ENCODE measurements at regions not wholly inside any gene's neighbourhood (a gene's known extent, or its start where the extent isn't known, plus 50 kb on each side); places are given as distances from the start of the nearest gene placed in this dataset.

GRCh38 chr1:72745413-72745812 lies 463.1 kb upstream of the NEGR1 start:
- 28 to 31% methylated on average over 2 of the region's 2 CpGs for WGBS, 2 donors
- intact Hi-C loops (cut with DNase I) = no loop called here
- FAIRE-seq (no peak), ATAC-seq (no peak), DNase-seq (no peak)
- Histone ChIP-seq H3K9me3 (no peaks in the 10 kb centered on the region), H3K4me1 (no peaks in the 10 kb centered on the region), H3K27me3 (no peaks in the 10 kb centered on the region), H3K4me3 (no peak overlapping the region), H3K27ac (no peak overlapping the region), H3K36me3 (no peaks in the 10 kb centered on the region)
- no peak for TF ChIP-seq CTCF (IDR thresholded peaks at IDR 0.05)

DNA sequence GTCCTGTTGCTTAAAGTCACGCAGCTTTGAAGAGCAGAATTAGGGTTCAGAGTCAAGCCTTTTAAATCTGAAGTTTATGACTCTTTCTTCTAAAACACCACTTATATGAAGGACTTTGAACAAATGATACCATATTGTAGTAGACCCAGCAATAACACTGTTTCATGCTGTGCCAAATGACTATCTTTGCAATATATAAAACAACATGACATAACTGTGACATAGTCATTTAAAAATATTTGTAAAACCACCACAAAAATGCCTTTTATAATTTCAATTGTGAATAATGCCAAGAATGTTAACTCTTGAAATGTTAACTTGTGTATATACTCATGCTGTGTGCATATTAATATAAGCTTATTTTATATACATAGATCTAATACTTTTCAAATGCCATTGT lies 452.1 kb upstream of the NEGR1 start:
- intact Hi-C loops (cut with DNase I) = no loop called here

DNA sequence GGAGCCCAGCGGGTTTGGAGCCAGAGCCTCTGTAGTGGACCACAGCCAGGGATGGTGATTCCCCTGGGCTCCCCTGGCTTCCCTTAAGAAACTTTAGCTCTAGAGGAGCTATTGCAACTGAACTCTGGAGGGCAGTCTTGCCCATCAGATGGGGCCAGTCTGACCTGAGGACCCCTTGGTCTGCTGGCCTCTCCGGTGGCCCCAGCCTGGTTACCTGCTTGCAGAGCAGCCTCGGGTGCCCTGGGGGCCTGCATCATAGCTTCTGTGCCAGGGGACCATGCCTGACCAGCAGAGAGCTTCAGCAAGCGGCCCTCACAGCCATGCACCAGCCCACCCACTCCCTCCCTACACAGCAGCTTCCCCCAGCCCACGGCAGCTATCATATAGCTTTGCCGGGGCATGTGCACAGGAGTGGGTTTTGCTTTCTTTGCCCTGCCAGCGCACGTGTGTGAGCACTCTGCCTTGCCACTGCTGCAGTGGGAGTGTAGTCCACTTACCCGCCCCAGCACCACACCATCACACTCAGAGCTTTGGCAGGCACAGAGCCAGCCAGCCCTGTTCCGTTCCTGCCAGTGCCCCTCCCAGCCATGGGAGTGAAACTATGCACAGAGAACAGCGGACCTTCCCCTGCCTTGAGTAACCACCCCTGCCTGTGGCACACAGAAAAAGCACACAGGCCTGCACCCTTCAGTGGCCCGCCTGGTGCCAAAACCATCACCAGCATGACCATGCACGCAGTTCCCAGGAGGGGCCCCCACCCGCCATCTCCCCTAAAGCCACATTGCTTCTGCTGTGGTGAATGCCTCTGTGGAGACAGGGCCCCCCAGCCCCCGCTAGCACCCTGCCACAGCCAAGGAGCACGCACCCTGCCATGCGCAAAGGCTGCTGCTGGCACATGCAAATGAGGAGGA lies 442.9 kb upstream of the NEGR1 start:
- Histone ChIP-seq H3K27me3 (no peaks in the 10 kb centered on the region), H3K27ac (no peak overlapping the region), H3K4me1 (no peaks in the 10 kb centered on the region), H3K36me3 (no peaks in the 10 kb centered on the region), H3K4me3 (no peak overlapping the region), H3K9me3 (no peaks in the 10 kb centered on the region)
- FAIRE-seq (no peak), ATAC-seq (no peak), DNase-seq (peak in 3 of 6 donors; percentile 11 to 51 (median 41))
- intact Hi-C loops (cut with DNase I) = no loop called here
- no peak for TF ChIP-seq CTCF (IDR thresholded peaks at IDR 0.05)
- WGBS, 2 donors = 63 to 70% methylated on average over 17 of the region's 17 CpGs

More for the DNA sequence above, 452.1 kb upstream of the NEGR1 start:
- Histone ChIP-seq H3K4me3 (no peak overlapping the region), H3K36me3 (no peaks in the 10 kb centered on the region), H3K9me3 (no peaks in the 10 kb centered on the region), H3K27me3 (no peaks in the 10 kb centered on the region), H3K27ac (no peak overlapping the region), H3K4me1 (no peaks in the 10 kb centered on the region)
- FAIRE-seq (no peak), DNase-seq (no peak), ATAC-seq (no peak)
- 46 to 63% methylated on average over 1 of the region's 1 CpG for WGBS, 2 donors
- TF ChIP-seq CTCF (IDR thresholded peaks at IDR 0.05) = no peak

DNA sequence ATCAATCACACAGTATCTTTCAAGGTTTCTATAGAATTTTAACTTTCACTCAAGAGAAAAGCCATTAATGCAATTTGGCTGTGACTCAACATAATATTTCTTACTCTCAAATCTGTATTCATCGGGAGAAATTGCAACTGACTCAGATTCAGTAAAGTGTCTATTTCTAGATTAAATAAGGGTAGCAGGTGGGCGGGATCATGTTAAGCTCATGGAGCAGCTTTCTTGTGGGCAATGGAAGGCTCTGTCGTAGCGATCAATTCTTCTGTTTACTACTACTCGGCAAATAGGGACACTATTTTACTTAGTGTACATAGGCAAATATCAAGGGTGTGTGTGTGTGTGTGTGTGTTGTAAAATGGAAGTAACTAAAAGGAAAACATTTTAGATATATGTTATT lies 423.6 kb upstream of the NEGR1 start:
- intact Hi-C loops (cut with DNase I) = no loop called here
- TF ChIP-seq CTCF (IDR thresholded peaks at IDR 0.05) = no peak
- Histone ChIP-seq H3K27ac (no peak overlapping the region), H3K36me3 (no peaks in the 10 kb centered on the region), H3K4me3 (no peak overlapping the region), H3K9me3 (no peaks in the 10 kb centered on the region), H3K27me3 (no peaks in the 10 kb centered on the region), H3K4me1 (no peaks in the 10 kb centered on the region)
- 54 to 59% methylated on average over 5 of the region's 5 CpGs for WGBS, 2 donors
- FAIRE-seq (no peak), DNase-seq (no peak), ATAC-seq (no peak)

- FAIRE-seq (no peak), ATAC-seq (no peak), DNase-seq (no peak)
- H3K36me3 ChIP-seq = no peaks in the 10 kb centered on the region
- no peaks in the 10 kb centered on the region for H3K27me3 ChIP-seq
- intact Hi-C loops (cut with DNase I) = no loop called here
- no peak overlapping the region for H3K4me3 ChIP-seq
- TF ChIP-seq CTCF (IDR thresholded peaks at IDR 0.05) = no peak
- H3K4me1 ChIP-seq = no peaks in the 10 kb centered on the region
- 47 to 73% methylated on average over 3 of the region's 3 CpGs for WGBS, 2 donors
- H3K9me3 ChIP-seq = no peaks in the 10 kb centered on the region
- no peak overlapping the region for H3K27ac ChIP-seq
These were observed 422.6 kb upstream of the NEGR1 start for GRCh38 chr1:72704841-72705477.

All from pancreas (tissue), 10 donors.